Colonic mucosa (tissue), 4 donors: ENCODE measurements at regions not wholly inside any gene's neighbourhood (a gene's known extent, or its start where the extent isn't known, plus 50 kb on each side); places are given as distances from the start of the nearest gene placed in this dataset.

ENCODE experiments used
- DNase-seq: peaks from one replicate; pipeline ENCODE4 v3.0.0-alpha.2; 2020
- H3K27ac ChIP-seq: fragments of 200-600 bp; one replicate; pipeline ENCODE4 v1.8.0; 2021
- H3K27me3 ChIP-seq: fragments of 200-600 bp; one replicate; pipeline ENCODE4 v1.8.0; 2021
- H3K36me3 ChIP-seq: fragments of 200-600 bp; one replicate; pipeline ENCODE4 v1.8.0; 2021
- H3K4me1 ChIP-seq: fragments of 200-600 bp; one replicate; pipeline ENCODE4 v1.8.0; 2021; ENCODE audit warnings: mild to moderate bottlenecking
- H3K4me3 ChIP-seq: fragments of 200-600 bp; one replicate; pipeline ENCODE4 v1.8.0; 2021
- H3K9ac ChIP-seq, 2 donors: one replicate each; pipeline ENCODE4 v1.7.0; 2013; ENCODE audit warnings: control low read depth in 2 of 2, low read depth in 2 of 2, low read length in 2 of 2
- H3K9me3 ChIP-seq: fragments of 200-600 bp; one replicate; pipeline ENCODE4 v1.8.0; 2021
- intact Hi-C: fragments of 100-400 bp; cut with DNase I; formaldehyde crosslinking; loops from one replicate; pipeline ENCODE4 v1.14.1; 2022
- TF ChIP-seq, protein P1 (sequence below): fragments of 200-600 bp; IDR thresholded peaks from one replicate; pipeline ENCODE4 v1.8.0; 2022; ENCODE audit warnings: antibody characterized with exemption, mild to moderate bottlenecking
- donor health status: healthy.
- donor health status: DM: no; HTN: no; CAD: no.
- donor health status: DM: no; HTN: no; CAD: no.

DNA sequence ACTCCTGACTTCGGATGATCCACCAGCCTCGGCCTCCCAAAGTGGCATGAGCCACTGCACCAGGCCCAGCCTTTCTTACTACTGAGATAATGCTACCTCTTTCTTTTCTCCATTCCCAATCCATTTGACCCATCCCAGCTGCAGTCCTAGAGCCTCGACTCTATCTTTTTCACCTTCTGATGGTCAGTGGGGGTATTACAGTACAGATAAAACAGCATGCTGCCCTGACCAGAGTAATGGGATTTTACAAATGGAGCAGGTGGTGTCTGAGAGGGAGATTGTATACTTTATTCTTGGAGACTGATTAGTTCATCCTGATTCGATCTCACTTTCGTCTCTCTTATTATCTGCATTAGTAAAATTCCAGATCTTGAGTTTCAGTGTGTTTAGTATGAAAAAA is 238.6 kb upstream of the TNP1 start:
- Histone ChIP-seq H3K9me3 (no peaks in the 10 kb centered on the region), H3K27me3 (no peaks in the 10 kb centered on the region), H3K27ac (no peak overlapping the region), H3K9ac (no peak overlapping the region), H3K4me3 (no peak overlapping the region), H3K4me1 (no peaks in the 10 kb centered on the region), H3K36me3 (no peaks in the 10 kb centered on the region)
- DNase-seq, result no peak
- intact Hi-C loops, result no loop called here
- TF ChIP-seq, protein P1, sequence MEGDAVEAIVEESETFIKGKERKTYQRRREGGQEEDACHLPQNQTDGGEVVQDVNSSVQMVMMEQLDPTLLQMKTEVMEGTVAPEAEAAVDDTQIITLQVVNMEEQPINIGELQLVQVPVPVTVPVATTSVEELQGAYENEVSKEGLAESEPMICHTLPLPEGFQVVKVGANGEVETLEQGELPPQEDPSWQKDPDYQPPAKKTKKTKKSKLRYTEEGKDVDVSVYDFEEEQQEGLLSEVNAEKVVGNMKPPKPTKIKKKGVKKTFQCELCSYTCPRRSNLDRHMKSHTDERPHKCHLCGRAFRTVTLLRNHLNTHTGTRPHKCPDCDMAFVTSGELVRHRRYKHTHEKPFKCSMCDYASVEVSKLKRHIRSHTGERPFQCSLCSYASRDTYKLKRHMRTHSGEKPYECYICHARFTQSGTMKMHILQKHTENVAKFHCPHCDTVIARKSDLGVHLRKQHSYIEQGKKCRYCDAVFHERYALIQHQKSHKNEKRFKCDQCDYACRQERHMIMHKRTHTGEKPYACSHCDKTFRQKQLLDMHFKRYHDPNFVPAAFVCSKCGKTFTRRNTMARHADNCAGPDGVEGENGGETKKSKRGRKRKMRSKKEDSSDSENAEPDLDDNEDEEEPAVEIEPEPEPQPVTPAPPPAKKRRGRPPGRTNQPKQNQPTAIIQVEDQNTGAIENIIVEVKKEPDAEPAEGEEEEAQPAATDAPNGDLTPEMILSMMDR, result no peak

DNA sequence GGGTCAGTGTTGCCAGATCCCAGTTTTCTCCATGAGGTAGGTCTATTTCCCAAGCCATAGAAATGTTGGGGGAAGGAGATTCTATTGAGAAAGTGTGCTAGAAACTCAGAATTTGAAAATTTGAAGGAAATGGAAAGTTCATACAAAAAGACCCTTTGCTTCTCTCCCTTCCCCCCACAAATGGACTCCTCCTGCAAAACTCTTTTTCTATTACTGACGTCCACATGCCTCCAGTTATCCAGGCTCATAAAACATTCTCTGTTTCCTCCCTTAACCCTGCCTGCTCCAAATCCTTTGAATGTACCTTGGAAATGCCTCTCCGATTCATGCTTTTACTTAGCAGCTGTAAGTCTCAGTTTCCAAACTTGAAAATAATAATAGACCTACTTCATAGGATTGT is 237.5 kb upstream of the TNP1 start:
- TF ChIP-seq, protein P1, result no peak
- intact Hi-C loops, result no loop called here
- no peaks in the 10 kb centered on the region for H3K9me3 ChIP-seq
- H3K4me1 ChIP-seq, result no peaks in the 10 kb centered on the region
- H3K4me3 ChIP-seq, result no peak overlapping the region
- no peak overlapping the region for H3K27ac ChIP-seq
- H3K36me3 ChIP-seq, result no peaks in the 10 kb centered on the region
- H3K27me3 ChIP-seq, result no peaks in the 10 kb centered on the region
- no peak overlapping the region for H3K9ac ChIP-seq
- no peak for DNase-seq

DNA sequence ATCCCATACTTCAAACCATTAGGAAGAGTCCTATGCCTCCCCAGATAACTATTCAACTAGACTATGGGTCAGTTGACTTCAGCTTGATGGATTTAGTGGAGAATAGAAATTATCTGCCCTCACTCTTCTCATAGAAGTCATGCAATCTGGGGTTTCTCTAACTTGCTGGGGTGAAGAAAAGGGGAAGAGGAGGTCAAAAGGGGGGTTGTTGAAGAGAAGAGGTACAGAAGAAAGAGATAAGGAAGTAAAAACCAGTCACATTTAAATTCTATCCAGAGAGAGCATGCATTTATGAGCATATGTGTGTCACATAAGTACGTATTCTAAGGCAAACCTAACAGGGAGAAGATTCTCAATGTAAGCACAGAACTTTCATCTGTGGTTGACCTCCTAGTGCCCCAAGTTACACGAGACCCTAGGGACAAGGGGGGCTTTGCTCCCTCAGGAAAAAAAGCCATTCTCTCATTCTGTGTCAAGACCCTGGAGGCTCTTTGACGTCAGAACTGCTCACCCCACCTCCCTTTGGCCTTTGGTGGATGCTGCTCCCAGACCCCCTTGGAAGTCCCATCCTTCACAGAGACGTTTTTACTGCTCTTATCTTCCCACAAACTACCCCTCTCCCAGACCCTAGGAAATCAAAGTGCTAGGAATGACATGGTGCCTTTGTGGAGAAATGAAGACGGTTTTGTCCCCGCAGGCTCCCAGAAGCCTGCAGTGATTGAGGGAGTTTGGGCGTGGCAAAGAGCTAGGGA is 236.8 kb upstream of the TNP1 start:
- Histone ChIP-seq H3K36me3 (no peaks in the 10 kb centered on the region), H3K4me3 (no peak overlapping the region), H3K27ac (no peak overlapping the region), H3K9me3 (no peaks in the 10 kb centered on the region), H3K4me1 (no peaks in the 10 kb centered on the region), H3K9ac (no peak overlapping the region), H3K27me3 (no peaks in the 10 kb centered on the region)
- intact Hi-C loops, result no loop called here
- TF ChIP-seq, protein P1, result no peak
- DNase-seq, result no peak

DNA sequence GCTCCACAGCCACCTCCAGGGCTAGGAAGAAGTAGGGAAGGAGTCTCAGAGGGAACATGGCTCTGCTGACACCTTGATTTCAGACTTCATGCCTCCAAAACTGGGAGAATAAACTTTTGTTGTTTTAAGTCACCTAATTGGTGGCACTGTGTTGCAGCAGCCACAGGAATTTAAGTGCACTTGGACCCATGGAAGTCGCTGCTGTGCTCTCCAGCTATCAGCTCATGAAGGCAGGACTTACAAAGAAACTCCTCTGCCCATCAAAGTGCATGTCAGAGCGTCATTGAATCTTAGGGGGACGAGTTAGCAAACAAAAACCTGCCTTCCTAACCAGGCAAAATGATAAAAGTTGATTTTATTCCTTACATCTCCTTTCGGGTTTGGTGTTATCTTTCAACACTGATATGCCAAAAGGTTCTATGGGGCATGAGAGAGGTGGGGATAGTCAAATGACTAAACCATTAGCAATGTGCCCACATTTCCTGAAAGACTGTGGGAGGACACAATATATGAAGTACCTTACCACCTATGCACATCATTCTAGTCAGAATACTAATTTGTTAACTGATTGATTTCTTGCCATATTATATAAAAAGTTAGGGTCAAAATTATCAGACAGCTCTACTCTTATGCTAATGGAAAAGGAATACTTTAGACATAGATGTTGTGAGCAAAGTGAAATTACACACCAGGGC is 235.8 kb upstream of the TNP1 start:
- H3K4me3 ChIP-seq, result no peak overlapping the region
- H3K9ac ChIP-seq, result no peak overlapping the region
- H3K4me1 ChIP-seq, result no peaks in the 10 kb centered on the region
- DNase-seq, result no peak
- H3K27ac ChIP-seq, result no peak overlapping the region
- no peaks in the 10 kb centered on the region for H3K36me3 ChIP-seq
- H3K9me3 ChIP-seq, result no peaks in the 10 kb centered on the region
- TF ChIP-seq, protein P1, result no peak
- H3K27me3 ChIP-seq, result no peaks in the 10 kb centered on the region
- intact Hi-C loops, result no loop called here

DNA sequence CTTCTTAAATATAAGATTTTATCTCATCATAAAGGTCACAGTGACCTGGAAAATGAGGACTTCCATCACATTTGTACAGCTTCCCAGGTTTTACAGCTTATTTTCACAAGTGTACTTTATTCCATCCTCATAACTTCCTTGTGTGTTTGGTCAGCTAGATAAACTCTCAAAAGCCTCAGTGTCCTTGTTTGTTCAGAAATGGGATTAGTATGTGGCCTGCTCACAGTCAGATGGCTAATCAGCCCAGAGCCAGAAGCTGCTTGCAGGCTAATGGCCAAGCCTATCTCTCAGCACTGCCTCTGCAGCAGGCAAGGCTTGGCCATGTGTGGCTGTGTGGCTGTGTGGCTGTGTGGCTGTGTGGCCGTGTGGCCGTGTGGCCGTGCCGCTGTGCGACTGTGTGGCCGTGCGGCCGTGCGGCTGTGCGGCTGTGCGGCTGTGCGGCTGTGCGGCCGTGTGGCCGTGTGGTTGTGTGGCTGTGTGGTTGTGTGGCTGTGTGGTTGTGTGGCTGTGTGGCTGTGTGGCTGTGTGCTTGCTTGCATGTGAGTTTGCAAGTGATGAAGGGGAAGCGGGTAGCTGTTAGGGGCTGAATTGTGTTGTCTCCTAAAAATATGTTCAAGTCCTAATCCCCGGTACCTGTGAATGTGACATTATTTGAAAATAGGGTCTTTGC is 233.0 kb upstream of the TNP1 start:
- H3K4me3 ChIP-seq, result no peak overlapping the region
- no peak for DNase-seq
- intact Hi-C loops, result no loop called here
- no peak overlapping the region for H3K9ac ChIP-seq
- no peaks in the 10 kb centered on the region for H3K36me3 ChIP-seq
- no peaks in the 10 kb centered on the region for H3K27me3 ChIP-seq
- no peaks in the 10 kb centered on the region for H3K4me1 ChIP-seq
- H3K27ac ChIP-seq, result peak overlapping the region; percentile 17
- H3K9me3 ChIP-seq, result no peaks in the 10 kb centered on the region
- TF ChIP-seq, protein P1, result no peak
